ENCODE measurements at regions not wholly inside any gene's neighbourhood (a gene's known extent, or its start where the extent isn't known, plus 50 kb on each side); places are given as distances from the start of the nearest gene placed in this dataset.
"Not testable (repeated sequence)": the region's sequence is repeated elsewhere in the genome, so short reads cannot be mapped to it uniquely, and the experiment has no call there.

- no peak overlapping the region for H3K27ac ChIP-seq
- no peaks in the 10 kb centered on the region for H3K36me3 ChIP-seq
- H3K4me1 ChIP-seq, result no peaks in the 10 kb centered on the region
- DNase-seq, result no peak
- H3K4me3 ChIP-seq, result no peak overlapping the region
- no peaks in the 10 kb centered on the region for H3K9me3 ChIP-seq
- intact Hi-C loops (cut with DNase I; ENCODE audit: low total_unique reads), result no loop called here
- H3K27me3 ChIP-seq (replicated peaks in 1 of 7), result no peaks in the 10 kb centered on the region
- WGBS, 5 donors, result 55 to 91% (median 66%) methylated on average over 1 of the region's 1 CpG
- TF ChIP-seq POLR2A (IDR thresholded peaks at IDR 0.05) (no peak), CTCF (IDR thresholded peaks at IDR 0.05 in 8 of 11, conservative IDR thresholded peaks at IDR 0.05 in 3 of 11) (no peak), POLR2AphosphoS5 (IDR thresholded peaks at IDR 0.05) (no peak)
Measured at GRCh38 chr4:126658411-126658810, 974.3 kb upstream of the INTU start.

- no peak for DNase-seq
- no peak for TF ChIP-seq POLR2AphosphoS5 (IDR thresholded peaks at IDR 0.05)
- no peak for TF ChIP-seq CTCF (IDR thresholded peaks at IDR 0.05 in 8 of 11, conservative IDR thresholded peaks at IDR 0.05 in 3 of 11)
- TF ChIP-seq POLR2A (IDR thresholded peaks at IDR 0.05), result no peak
- H3K27ac ChIP-seq, result no peak overlapping the region
- H3K36me3 ChIP-seq, result no peaks in the 10 kb centered on the region
- H3K4me3 ChIP-seq, result no peak overlapping the region
- intact Hi-C loops (cut with DNase I; ENCODE audit: low total_unique reads), result no loop called here
- no peaks in the 10 kb centered on the region for H3K4me1 ChIP-seq
- H3K27me3 ChIP-seq (replicated peaks in 1 of 7), result no peaks in the 10 kb centered on the region
- peaks cover 0 to 5% (median 0%) of the 10 kb centered on the region in 8 donors for H3K9me3 ChIP-seq
Measured at GRCh38 chr4:126661194-126661593, 971.6 kb upstream of the INTU start.

- no peak for DNase-seq
- intact Hi-C loops (cut with DNase I; ENCODE audit: low total_unique reads), result no loop called here
- Histone ChIP-seq H3K27me3 (replicated peaks in 1 of 7) (no peaks in the 10 kb centered on the region), H3K27ac (no peak overlapping the region), H3K4me3 (no peak overlapping the region), H3K36me3 (no peaks in the 10 kb centered on the region), H3K9me3 (peaks cover 0 to 9% (median 0%) of the 10 kb centered on the region in 8 donors), H3K4me1 (no peaks in the 10 kb centered on the region)
- no peak for TF ChIP-seq CTCF (IDR thresholded peaks at IDR 0.05 in 8 of 11, conservative IDR thresholded peaks at IDR 0.05 in 3 of 11)
- 75 to 87% (median 85%) methylated on average over 1 of the region's 1 CpG for WGBS, 5 donors
Measured at GRCh38 chr4:126664839-126665238, 967.9 kb upstream of the INTU start.

- intact Hi-C loops (cut with DNase I; ENCODE audit: low total_unique reads); H3K4me1 ChIP-seq; H3K27me3 ChIP-seq (replicated peaks in 1 of 7); DNase-seq; H3K36me3 ChIP-seq; H3K27ac ChIP-seq; H3K4me3 ChIP-seq: not testable (repeated sequence)
- H3K9me3 ChIP-seq, result peaks cover 0 to 18% (median 2%) of the 10 kb centered on the region in 8 donors
- WGBS, 5 donors, result 57 to 90% (median 77%) methylated on average over 5 of the region's 5 CpGs
Measured at GRCh38 chr4:126670038-126670437, 962.7 kb upstream of the INTU start.

GRCh38 chr4:126678618-126679017 is 954.1 kb upstream of the INTU start:
- intact Hi-C loops (cut with DNase I; ENCODE audit: low total_unique reads), result no loop called here
- WGBS, 5 donors, result 61 to 77% (median 76%) methylated on average over 2 of the region's 2 CpGs
- DNase-seq, result no peak

More at GRCh38 chr4:126678618-126679017, 954.1 kb upstream of the INTU start:
- Histone ChIP-seq H3K36me3 (no peaks in the 10 kb centered on the region), H3K4me3 (no peak overlapping the region), H3K4me1 (no peaks in the 10 kb centered on the region), H3K27ac (no peak overlapping the region), H3K9me3 (peaks cover 0 to 6% (median 0%) of the 10 kb centered on the region in 8 donors), H3K27me3 (replicated peaks in 1 of 7) (no peaks in the 10 kb centered on the region)
- no peak for TF ChIP-seq CTCF (IDR thresholded peaks at IDR 0.05 in 8 of 11, conservative IDR thresholded peaks at IDR 0.05 in 3 of 11)
- TF ChIP-seq POLR2AphosphoS5 (IDR thresholded peaks at IDR 0.05), result no peak

All from spleen (tissue), 11 donors.